GM10248 (cell line): ENCODE measurements at regions not wholly inside any gene's neighbourhood (a gene's known extent, or its start where the extent isn't known, plus 50 kb on each side); places are given as distances from the start of the nearest gene placed in this dataset.

Source experiments
- CTCF ChIA-PET: fragments of 300-600 bp; sonication (Branson Sonifier 250); formaldehyde crosslinking; extraction: SDS; loops from one replicate; lab custom pipeline; 2021; ENCODE audit warnings: antibody characterized with exemption; lab: Yijun Ruan, JAX
- POLR2A ChIA-PET: fragments of 350-650 bp; sonication (Branson Sonifier 250); formaldehyde crosslinking; extraction: SDS; loops from one replicate; lab custom pipeline; 2020; ENCODE audit warnings: antibody characterized with exemption; lab: Yijun Ruan, JAX
- DNase-seq: peaks from one replicate; pipeline ENCODE4 v3.0.0; 2012; ENCODE audit errors: extremely low spot score
- TF ChIP-seq, protein P1 (sequence below): IDR thresholded peaks from 2 replicates; pipeline ENCODE4 v1.5.1; 2012; ENCODE audit warnings: mild to moderate bottlenecking, low read depth; ENCODE audit errors: extremely low read depth, missing control alignments, control extremely low read depth

DNA sequence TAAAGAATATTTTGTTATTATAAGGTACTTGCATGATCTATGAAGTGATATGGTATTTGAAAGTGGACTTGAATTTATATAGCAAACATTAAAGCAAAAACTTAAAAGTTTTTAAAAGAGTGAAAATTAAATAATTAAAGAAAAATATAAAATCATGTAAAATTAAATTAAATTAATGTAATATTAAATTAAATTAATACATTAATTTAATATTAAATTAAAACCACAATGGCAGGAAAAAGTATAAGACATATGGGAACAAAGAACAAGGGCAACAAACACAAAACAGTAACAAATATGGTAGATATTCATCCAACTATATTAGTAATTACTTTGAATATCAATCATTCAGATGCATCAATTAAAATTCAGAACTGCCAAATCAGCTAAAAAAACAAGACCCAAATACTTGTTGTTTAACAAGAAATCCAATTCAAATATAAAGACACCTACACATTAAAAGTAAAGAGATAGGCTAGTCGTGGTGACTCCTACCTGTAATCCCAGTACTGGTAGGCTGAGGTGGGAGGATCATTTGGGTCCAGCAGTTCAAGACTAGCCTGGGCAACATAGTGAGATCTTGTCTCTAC lies 992.2 kb upstream of the MIR17HG start:
- DNase-seq: no peak
- ChIA-PET POLR2A (no interaction called here), CTCF (no interaction called here)
- TF ChIP-seq, protein P1, sequence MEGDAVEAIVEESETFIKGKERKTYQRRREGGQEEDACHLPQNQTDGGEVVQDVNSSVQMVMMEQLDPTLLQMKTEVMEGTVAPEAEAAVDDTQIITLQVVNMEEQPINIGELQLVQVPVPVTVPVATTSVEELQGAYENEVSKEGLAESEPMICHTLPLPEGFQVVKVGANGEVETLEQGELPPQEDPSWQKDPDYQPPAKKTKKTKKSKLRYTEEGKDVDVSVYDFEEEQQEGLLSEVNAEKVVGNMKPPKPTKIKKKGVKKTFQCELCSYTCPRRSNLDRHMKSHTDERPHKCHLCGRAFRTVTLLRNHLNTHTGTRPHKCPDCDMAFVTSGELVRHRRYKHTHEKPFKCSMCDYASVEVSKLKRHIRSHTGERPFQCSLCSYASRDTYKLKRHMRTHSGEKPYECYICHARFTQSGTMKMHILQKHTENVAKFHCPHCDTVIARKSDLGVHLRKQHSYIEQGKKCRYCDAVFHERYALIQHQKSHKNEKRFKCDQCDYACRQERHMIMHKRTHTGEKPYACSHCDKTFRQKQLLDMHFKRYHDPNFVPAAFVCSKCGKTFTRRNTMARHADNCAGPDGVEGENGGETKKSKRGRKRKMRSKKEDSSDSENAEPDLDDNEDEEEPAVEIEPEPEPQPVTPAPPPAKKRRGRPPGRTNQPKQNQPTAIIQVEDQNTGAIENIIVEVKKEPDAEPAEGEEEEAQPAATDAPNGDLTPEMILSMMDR: no peak

DNA sequence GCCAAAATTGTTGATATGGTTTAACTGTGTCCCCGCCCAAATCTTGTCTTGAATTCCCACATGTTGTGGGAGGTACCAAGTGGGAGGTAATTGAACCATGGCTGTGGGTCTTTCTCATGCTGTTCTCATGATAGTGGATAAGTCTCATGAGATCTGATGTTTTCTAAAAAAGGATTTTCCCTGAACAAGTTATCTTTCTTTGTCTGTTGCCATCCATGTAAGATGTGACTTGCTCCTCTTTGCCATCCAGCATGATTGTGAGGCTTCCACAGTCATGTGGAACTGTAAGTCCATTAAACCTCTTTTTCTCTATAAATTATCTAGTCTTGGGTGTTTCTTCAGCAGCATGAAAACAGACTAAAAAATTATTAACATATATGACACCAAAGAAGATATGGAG lies 986.7 kb upstream of the MIR17HG start:
- POLR2A ChIA-PET: no interaction called here
- no peak for DNase-seq
- TF ChIP-seq, protein P1: no peak
- CTCF ChIA-PET: no interaction called here

DNA sequence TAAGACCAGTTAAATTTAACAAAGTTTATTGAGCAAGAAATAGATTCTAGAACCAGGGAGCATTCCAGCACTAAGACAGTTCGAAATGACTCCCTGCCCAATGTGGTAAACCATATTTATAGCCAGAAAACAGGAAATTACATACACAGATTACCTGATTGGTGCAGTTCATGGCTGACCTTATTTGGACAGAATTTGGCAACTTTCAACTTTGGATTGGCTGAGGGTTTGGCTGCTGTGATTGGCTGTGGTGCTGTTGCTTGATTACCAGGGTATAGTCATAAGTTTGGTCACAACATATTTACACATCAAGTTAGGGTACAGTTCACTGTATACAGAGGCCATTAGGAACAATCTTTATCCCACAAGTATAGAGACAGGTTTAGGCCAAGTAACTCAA lies 984.8 kb upstream of the MIR17HG start:
- DNase-seq: no peak
- TF ChIP-seq, protein P1: no peak
- ChIA-PET CTCF (no interaction called here), POLR2A (no interaction called here)

DNA sequence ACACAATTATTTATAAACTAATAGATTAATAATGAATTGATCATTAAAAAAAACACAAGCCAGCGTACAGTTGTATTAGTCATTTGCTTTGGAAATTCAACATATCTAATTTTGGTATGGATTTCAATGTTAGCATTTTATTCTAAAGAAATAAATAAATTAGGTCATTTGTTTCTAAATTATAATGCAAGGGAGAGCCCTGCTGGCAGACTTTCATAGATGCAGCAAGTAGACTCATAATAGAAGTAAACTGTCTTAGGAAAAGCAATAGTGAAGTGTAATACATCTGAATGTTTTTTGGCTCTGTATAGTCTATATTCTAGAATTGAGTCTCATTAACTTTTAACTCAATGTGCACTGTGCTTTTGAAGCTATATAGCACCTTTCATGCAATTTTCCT lies 982.4 kb upstream of the MIR17HG start:
- ChIA-PET POLR2A (no interaction called here), CTCF (no interaction called here)
- TF ChIP-seq, protein P1: no peak
- no peak for DNase-seq

DNA sequence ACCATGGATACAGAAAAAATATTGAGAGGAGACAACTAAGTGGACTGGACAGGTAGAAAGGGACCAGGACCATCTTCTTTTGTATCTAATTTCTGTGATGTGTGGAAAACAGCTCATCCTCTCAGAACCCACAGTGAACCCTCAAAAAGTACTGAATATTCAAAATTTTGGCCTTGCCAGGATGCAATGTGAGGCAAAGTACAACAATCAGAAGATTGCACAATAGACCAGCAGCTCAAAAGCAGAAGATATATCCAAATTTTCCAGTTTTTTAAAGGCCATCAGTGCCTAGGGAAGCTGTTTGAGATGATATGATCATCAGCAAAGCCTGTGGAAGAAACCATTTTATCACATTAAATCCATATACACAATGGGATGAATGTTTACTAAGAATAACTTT lies 973.3 kb upstream of the MIR17HG start:
- ChIA-PET CTCF (no interaction called here), POLR2A (no interaction called here)
- DNase-seq: no peak
- TF ChIP-seq, protein P1: no peak

DNA sequence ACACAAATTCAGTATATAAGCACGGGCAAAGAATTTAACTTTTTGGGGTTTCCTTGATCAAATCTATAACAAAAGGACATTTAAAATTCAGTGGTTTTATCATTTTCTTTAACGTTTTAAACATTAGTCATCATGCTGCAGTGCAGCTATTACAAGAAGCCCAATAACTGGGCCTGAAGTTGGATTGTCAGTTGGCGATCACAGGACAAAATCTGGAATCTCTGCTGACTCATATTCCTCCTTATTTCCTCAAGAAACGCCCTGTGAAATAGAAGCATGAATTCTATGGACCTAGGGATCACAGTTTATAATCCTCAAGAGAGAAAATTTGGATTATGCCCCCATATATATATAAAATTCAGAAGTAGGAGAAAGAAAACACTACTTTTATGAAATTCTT lies 971.6 kb upstream of the MIR17HG start:
- DNase-seq: no peak
- ChIA-PET POLR2A (no interaction called here), CTCF (no interaction called here)
- TF ChIP-seq, protein P1: no peak
